ENCODE measurements at regions not wholly inside any gene's neighbourhood (a gene's known extent, or its start where the extent isn't known, plus 50 kb on each side); places are given as distances from the start of the nearest gene placed in this dataset.

DNA sequence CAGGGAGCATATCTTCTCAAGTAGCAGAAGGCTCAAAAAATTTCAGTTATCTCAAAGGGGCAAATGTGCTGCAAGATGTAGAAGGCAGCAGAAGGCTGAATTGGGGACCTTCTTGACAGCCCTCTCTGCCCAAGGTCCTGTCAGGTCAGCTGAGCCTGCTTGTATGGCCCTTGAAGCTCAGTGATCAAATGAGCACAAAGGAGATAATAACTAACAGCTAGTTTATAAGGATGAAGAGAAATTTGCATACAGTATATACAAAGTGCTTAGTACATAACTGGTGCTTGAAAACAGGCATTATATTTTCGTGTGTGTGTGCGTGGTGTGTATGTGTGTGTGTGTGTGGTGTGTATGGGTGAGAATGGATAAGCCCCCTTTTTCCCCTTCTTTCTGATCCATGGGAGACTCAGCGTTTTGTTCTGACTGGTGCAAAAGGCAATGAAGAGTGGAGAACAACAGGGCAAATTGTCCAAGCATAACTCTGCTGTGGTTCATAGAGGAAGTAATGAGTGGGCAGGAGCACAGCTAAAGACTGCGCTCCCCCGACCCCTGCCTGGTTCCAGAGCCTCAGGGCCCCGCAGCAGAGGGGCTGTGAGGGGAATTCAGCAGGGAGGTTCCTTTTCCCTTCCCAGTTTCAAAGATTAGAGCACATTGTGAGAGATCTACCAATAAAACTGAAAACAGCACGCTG, 356.8 kb upstream of the NR2F2 start:
- H3F3A ChIP-seq (ENCODE audit: low read depth), result no peaks in the 10 kb centered on the region
- no peak overlapping the region for H3K9ac ChIP-seq (ENCODE audit: low read depth, low read length, poor library complexity, severe bottlenecking)
- H2AFZ ChIP-seq (ENCODE audit: low read length), result 0 out of 2 replicates have a peak overlapping the region, but pooled peaks have one; percentile 10
- no peak for TF ChIP-seq EZH2phosphoT487 (IDR thresholded peaks at IDR 0.05; ENCODE audit: borderline replicate concordance)
- TF ChIP-seq, protein P1, sequence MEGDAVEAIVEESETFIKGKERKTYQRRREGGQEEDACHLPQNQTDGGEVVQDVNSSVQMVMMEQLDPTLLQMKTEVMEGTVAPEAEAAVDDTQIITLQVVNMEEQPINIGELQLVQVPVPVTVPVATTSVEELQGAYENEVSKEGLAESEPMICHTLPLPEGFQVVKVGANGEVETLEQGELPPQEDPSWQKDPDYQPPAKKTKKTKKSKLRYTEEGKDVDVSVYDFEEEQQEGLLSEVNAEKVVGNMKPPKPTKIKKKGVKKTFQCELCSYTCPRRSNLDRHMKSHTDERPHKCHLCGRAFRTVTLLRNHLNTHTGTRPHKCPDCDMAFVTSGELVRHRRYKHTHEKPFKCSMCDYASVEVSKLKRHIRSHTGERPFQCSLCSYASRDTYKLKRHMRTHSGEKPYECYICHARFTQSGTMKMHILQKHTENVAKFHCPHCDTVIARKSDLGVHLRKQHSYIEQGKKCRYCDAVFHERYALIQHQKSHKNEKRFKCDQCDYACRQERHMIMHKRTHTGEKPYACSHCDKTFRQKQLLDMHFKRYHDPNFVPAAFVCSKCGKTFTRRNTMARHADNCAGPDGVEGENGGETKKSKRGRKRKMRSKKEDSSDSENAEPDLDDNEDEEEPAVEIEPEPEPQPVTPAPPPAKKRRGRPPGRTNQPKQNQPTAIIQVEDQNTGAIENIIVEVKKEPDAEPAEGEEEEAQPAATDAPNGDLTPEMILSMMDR (conservative IDR thresholded peaks at IDR 0.05; ENCODE audit: low read length), result no peak
- H3K9me3 ChIP-seq (ENCODE audit: insufficient read depth, low read depth, low read length), result no peaks in the 10 kb centered on the region
- no peaks in the 10 kb centered on the region for H3K9me2 ChIP-seq (replicated peaks; ENCODE audit: low read depth, low read length)
- H3K27me3 ChIP-seq (ENCODE audit: insufficient read depth, low read length, poor library complexity, severe bottlenecking), result no peaks in the 10 kb centered on the region
- H3K4me3 ChIP-seq (ENCODE audit: low read length, poor library complexity, severe bottlenecking), result no peak overlapping the region
- H3K79me2 ChIP-seq (ENCODE audit: insufficient read depth, low read length), result no peaks in the 10 kb centered on the region
- H3K4me1 ChIP-seq (ENCODE audit: insufficient read depth, low read length, poor library complexity, severe bottlenecking), result peaks cover 29% of the 10 kb centered on the region
- no peaks in the 10 kb centered on the region for H3K36me3 ChIP-seq (ENCODE audit: insufficient read depth, low read length)
- no peaks in the 10 kb centered on the region for H4K20me1 ChIP-seq (ENCODE audit: insufficient read depth, low read length, poor library complexity, severe bottlenecking)
- peak overlapping the region; percentile 7 for H3K4me2 ChIP-seq (ENCODE audit: low read depth, low read length, poor library complexity, severe bottlenecking)

DNA sequence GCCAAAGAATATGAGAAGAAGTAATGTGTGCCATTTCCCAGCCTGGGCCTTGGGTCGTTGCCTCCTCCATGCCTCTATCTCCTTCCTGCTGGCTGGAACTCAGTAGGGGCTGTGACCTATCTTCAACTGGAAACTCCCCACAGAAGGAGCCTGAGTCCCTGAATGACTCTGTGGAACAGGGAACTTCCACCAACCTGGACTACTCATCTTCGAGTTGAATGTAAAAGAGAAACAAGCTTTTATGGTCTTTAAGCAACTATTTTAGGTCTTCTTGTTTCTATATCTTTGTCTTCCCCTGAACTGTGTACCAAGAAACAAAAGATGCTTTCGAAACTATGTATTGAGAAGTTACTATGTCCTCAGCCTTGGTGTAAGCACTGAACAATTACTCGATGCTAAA, 355.3 kb upstream of the NR2F2 start:
- no peaks in the 10 kb centered on the region for H3K79me2 ChIP-seq (ENCODE audit: insufficient read depth, low read length)
- no peaks in the 10 kb centered on the region for H3K27me3 ChIP-seq (ENCODE audit: insufficient read depth, low read length, poor library complexity, severe bottlenecking)
- peaks cover 29% of the 10 kb centered on the region for H3K4me1 ChIP-seq (ENCODE audit: insufficient read depth, low read length, poor library complexity, severe bottlenecking)
- no peak overlapping the region for H3K4me2 ChIP-seq (ENCODE audit: low read depth, low read length, poor library complexity, severe bottlenecking)
- no peak overlapping the region for H3K4me3 ChIP-seq (ENCODE audit: low read length, poor library complexity, severe bottlenecking)
- TF ChIP-seq, protein P1 (conservative IDR thresholded peaks at IDR 0.05; ENCODE audit: low read length), result no peak
- no peak for TF ChIP-seq EZH2phosphoT487 (IDR thresholded peaks at IDR 0.05; ENCODE audit: borderline replicate concordance)
- no peaks in the 10 kb centered on the region for H3K9me2 ChIP-seq (replicated peaks; ENCODE audit: low read depth, low read length)
- H3K36me3 ChIP-seq (ENCODE audit: insufficient read depth, low read length), result no peaks in the 10 kb centered on the region
- no peaks in the 10 kb centered on the region for H3K9me3 ChIP-seq (ENCODE audit: insufficient read depth, low read depth, low read length)
- H4K20me1 ChIP-seq (ENCODE audit: insufficient read depth, low read length, poor library complexity, severe bottlenecking), result no peaks in the 10 kb centered on the region
- H3F3A ChIP-seq (ENCODE audit: low read depth), result no peaks in the 10 kb centered on the region
- no peak overlapping the region for H3K9ac ChIP-seq (ENCODE audit: low read depth, low read length, poor library complexity, severe bottlenecking)
- H2AFZ ChIP-seq (ENCODE audit: low read length), result no peak overlapping the region

DNA sequence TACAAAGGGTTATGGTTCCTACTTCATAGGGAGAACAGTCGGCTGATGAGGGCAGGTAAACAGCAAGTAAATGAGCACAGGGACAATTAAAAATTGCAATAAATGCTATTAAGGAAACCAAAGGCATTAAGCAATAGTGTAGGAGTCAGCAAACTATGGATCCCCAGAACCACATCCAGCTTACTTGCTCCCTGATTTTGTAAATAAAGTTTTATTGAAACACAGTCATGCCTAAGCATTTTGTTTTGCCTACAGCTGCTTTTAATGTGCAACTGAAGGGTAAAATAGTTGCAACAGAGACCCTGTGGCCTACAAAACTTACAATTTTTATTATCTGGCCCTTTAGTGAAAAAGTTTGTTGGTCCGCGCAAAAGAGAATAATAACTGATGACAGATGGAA, 351.2 kb upstream of the NR2F2 start:
- no peak for TF ChIP-seq EZH2phosphoT487 (IDR thresholded peaks at IDR 0.05; ENCODE audit: borderline replicate concordance)
- TF ChIP-seq, protein P1 (conservative IDR thresholded peaks at IDR 0.05; ENCODE audit: low read length), result no peak
- Histone ChIP-seq H3K9ac (ENCODE audit: low read depth, low read length, poor library complexity, severe bottlenecking) (no peak overlapping the region), H3K36me3 (ENCODE audit: insufficient read depth, low read length) (no peaks in the 10 kb centered on the region), H3K9me2 (replicated peaks; ENCODE audit: low read depth, low read length) (no peaks in the 10 kb centered on the region), H3K4me3 (ENCODE audit: low read length, poor library complexity, severe bottlenecking) (no peak overlapping the region), H3K4me2 (ENCODE audit: low read depth, low read length, poor library complexity, severe bottlenecking) (no peak overlapping the region), H3K79me2 (ENCODE audit: insufficient read depth, low read length) (no peaks in the 10 kb centered on the region), H2AFZ (ENCODE audit: low read length) (no peak overlapping the region), H3K9me3 (ENCODE audit: insufficient read depth, low read depth, low read length) (no peaks in the 10 kb centered on the region), H4K20me1 (ENCODE audit: insufficient read depth, low read length, poor library complexity, severe bottlenecking) (no peaks in the 10 kb centered on the region), H3K27me3 (ENCODE audit: insufficient read depth, low read length, poor library complexity, severe bottlenecking) (no peaks in the 10 kb centered on the region), H3K4me1 (ENCODE audit: insufficient read depth, low read length, poor library complexity, severe bottlenecking) (peaks cover 3% of the 10 kb centered on the region), H3F3A (ENCODE audit: low read depth) (no peaks in the 10 kb centered on the region)
